Panc1 (cell line): ENCODE measurements at regions not wholly inside any gene's neighbourhood (a gene's known extent, or its start where the extent isn't known, plus 50 kb on each side); places are given as distances from the start of the nearest gene placed in this dataset.
"Not testable (repeated sequence)": the region's sequence is repeated elsewhere in the genome, so short reads cannot be mapped to it uniquely, and the experiment has no call there.

Experiments used
- ATAC-seq: fragments of 200-7000 bp; cut with Tn5 transposase; 2 replicates; pipeline ENCODE4 v1.9.1; 2020; ENCODE audit warnings: mild to moderate bottlenecking, moderate library complexity
- BruUV-seq: library from RNA; stranded (reverse); fragments of 400-500 nt; replicated peaks from 2 replicates; lab custom pipeline; 2021; lab: Mats Ljungman, UMichigan
- CTCF ChIA-PET: fragments of 300-600 bp; sonication (Branson Sonifier 250); formaldehyde crosslinking; loops from one replicate; lab custom pipeline; 2022; ENCODE audit warnings: antibody characterized with exemption; lab: Charles Lee
- POLR2A ChIA-PET: fragments of 300-600 bp; sonication (Branson Sonifier 250); formaldehyde crosslinking; loops from one replicate; lab custom pipeline; 2022; ENCODE audit warnings: antibody characterized with exemption; lab: Charles Lee
- DNase-seq: peaks from one replicate; pipeline ENCODE4 v3.0.0-alpha.2; 2010; ENCODE audit warnings: low read depth, low spot score
- H3K27ac ChIP-seq: 2 replicates; pipeline ENCODE4 v1.5.1; 2011; ENCODE audit warnings: mild to moderate bottlenecking, low read length, inconsistent platforms
- H3K27me3 ChIP-seq: fragments of 200-500 bp; sonication (Bioruptor generic); 2 replicates; pipeline ENCODE4 v1.6.0; 2014; ENCODE audit warnings: low read length, inconsistent platforms; ENCODE audit not compliant: control insufficient read depth, insufficient read depth
- H3K36me3 ChIP-seq: fragments of 200-500 bp; sonication (Bioruptor generic); 2 replicates; pipeline ENCODE4 v1.5.1; 2014; ENCODE audit warnings: inconsistent platforms, mild to moderate bottlenecking, low read length, moderate library complexity; ENCODE audit not compliant: control insufficient read depth, insufficient read depth
- H3K4me1 ChIP-seq: 2 replicates; pipeline ENCODE4 v1.5.1; 2011; ENCODE audit warnings: inconsistent platforms, mild to moderate bottlenecking, low read length, moderate library complexity; ENCODE audit not compliant: control insufficient read depth, insufficient read depth
- H3K4me3 ChIP-seq, 2 experiments: 2 replicates each; pipeline ENCODE4 v1.5.1; 2011 to 2012; ENCODE audit warnings: low read depth in 2 of 2, low read length in 2 of 2, mild to moderate bottlenecking in 2 of 2, inconsistent platforms in 1 of 2, moderate library complexity in 1 of 2
- H3K9me3 ChIP-seq: fragments of 200-500 bp; sonication (Bioruptor generic); 2 replicates; pipeline ENCODE4 v1.5.1; 2014; ENCODE audit warnings: low read depth, mild to moderate bottlenecking, inconsistent platforms, low read length, moderate library complexity; ENCODE audit not compliant: control insufficient read depth, insufficient read depth
- CTCF ChIP-seq: fragments of 450-650 bp; IDR thresholded peaks from 2 replicates; pipeline ENCODE4 v1.5.1; 2017; ENCODE audit warnings: mild to moderate bottlenecking
- POLR2AphosphoS5 ChIP-seq: IDR thresholded peaks from 2 replicates; pipeline ENCODE4 v1.6.1; 2012; ENCODE audit warnings: mild to moderate bottlenecking, low read depth, low read length, moderate library complexity
- REST ChIP-seq, 2 experiments: IDR thresholded peaks; 2 replicates each; pipeline ENCODE4 v1.6.1; 2011 to 2012; ENCODE audit warnings: low read depth in 2 of 2, control low read depth in 1 of 2, low read length in 1 of 2, mild to moderate bottlenecking in 1 of 2, moderate library complexity in 1 of 2; ENCODE audit not compliant: insufficient read depth in 1 of 2
- SIN3A ChIP-seq: IDR thresholded peaks from 2 replicates; pipeline ENCODE4 v1.6.1; 2012; ENCODE audit warnings: low read depth, mild to moderate bottlenecking, low read length, moderate library complexity, borderline replicate concordance; ENCODE audit not compliant: insufficient read depth
- TCF7L2 ChIP-seq: IDR thresholded peaks from 2 replicates; pipeline ENCODE4 v1.6.1; 2011; ENCODE audit warnings: mild to moderate bottlenecking, low read depth, low read length, inconsistent platforms
- in situ Hi-C: cut with HindIII; loops from 2 replicates; pipeline ENCODE4 v1.10.0; 2016; ENCODE audit warnings: low sequenced_read_pairs, low pct_unique_long_range_greater_than_20kb
- intact Hi-C: fragments of 100-400 bp; cut with micrococcal nuclease; formaldehyde crosslinking; loops from one replicate; pipeline ENCODE4 v1.10.0; 2022; ENCODE audit not compliant: unreplicated experiment

GRCh38 chr19:28612275-28612769 is 600.6 kb downstream of the UQCRFS1 start:
- intact Hi-C loops, result no loop called here
- POLR2A ChIA-PET, result no interaction called here
- Histone ChIP-seq H3K9me3 (peaks cover 2% of the 10 kb centered on the region; the same call in 1 of the 2 replicates), H3K36me3 (no peaks in the 10 kb centered on the region), H3K4me3 (no peak overlapping the region), H3K4me1 (no peaks in the 10 kb centered on the region), H3K27ac (no peak overlapping the region), H3K27me3 (no peaks in the 10 kb centered on the region)
- ATAC-seq (no peak), DNase-seq (no peak)
- in situ Hi-C loops, result no loop called here
- no TSS peak for BruUV-seq
- CTCF ChIA-PET, result no interaction called here
- no peak for TF ChIP-seq REST (IDR thresholded peaks at IDR 0.05; ENCODE audit: insufficient read depth in 1 of 2, low read depth in 2 of 2, low read length in 1 of 2)
- TF ChIP-seq SIN3A, result no peak
- no peak for TF ChIP-seq POLR2AphosphoS5
- TF ChIP-seq TCF7L2, result no peak
- TF ChIP-seq CTCF, result no peak

GRCh38 chr19:28611227-28611914 is 601.6 kb downstream of the UQCRFS1 start:
- DNase-seq, intact Hi-C loops, ATAC-seq, H3K27me3 ChIP-seq, H3K4me3 ChIP-seq, POLR2A ChIA-PET, H3K4me1 ChIP-seq, H3K27ac ChIP-seq, BruUV-seq, in situ Hi-C loops, H3K36me3 ChIP-seq, H3K9me3 ChIP-seq, CTCF ChIA-PET: not testable (repeated sequence)

- in situ Hi-C loops, result no loop called here
- no TSS peak for BruUV-seq
- Histone ChIP-seq H3K27ac (no peak overlapping the region), H3K36me3 (no peaks in the 10 kb centered on the region), H3K9me3 (peaks cover 2% of the 10 kb centered on the region; the same call in 1 of the 2 replicates), H3K4me1 (no peaks in the 10 kb centered on the region), H3K27me3 (no peaks in the 10 kb centered on the region), H3K4me3 (no peak overlapping the region)
- ATAC-seq (no peak), DNase-seq (no peak)
- intact Hi-C loops, result no loop called here
- ChIA-PET CTCF (no interaction called here), POLR2A (no interaction called here)
- TF ChIP-seq TCF7L2 (no peak), SIN3A (no peak), CTCF (no peak), POLR2AphosphoS5 (no peak), REST (IDR thresholded peaks at IDR 0.05; ENCODE audit: insufficient read depth in 1 of 2, low read depth in 2 of 2, low read length in 1 of 2) (no peak)
These were observed 602.2 kb downstream of the UQCRFS1 start for GRCh38 chr19:28610731-28611130.
